ENCODE measurements at regions not wholly inside any gene's neighbourhood (a gene's known extent, or its start where the extent isn't known, plus 50 kb on each side); places are given as distances from the start of the nearest gene placed in this dataset.
A peak's percentile ranks its signal among the peaks of the same experiment; 100 is the strongest.

- no peak for DNase-seq (ENCODE audit: low spot score)
Observed at GRCh38 chr6:21511891-21512550, 81.5 kb upstream of the SOX4 start.

GRCh38 chr6:21514288-21514687 is 79.3 kb upstream of the SOX4 start:
- DNase-seq (ENCODE audit: low spot score), result no peak

DNA sequence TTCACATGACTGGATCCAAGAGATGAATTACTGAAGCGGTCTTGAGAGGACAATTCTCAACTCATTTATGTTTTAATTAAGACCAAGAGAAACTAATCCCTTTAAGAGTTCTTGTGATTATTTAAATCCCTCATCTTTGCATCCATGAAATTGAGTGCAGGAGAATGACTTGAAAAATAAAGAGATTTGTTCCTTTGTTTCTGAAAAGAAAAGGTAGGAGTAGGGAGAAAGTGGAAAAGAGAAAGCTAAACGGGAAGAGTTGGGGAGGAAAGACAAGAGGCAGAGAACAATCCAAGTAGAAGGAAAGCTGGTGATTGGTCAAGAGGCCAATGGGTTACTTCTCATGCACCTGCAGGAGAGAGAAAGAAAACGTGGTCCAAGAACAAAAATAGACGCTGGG is 75.2 kb upstream of the SOX4 start:
- no peak for DNase-seq (ENCODE audit: low spot score)

DNA sequence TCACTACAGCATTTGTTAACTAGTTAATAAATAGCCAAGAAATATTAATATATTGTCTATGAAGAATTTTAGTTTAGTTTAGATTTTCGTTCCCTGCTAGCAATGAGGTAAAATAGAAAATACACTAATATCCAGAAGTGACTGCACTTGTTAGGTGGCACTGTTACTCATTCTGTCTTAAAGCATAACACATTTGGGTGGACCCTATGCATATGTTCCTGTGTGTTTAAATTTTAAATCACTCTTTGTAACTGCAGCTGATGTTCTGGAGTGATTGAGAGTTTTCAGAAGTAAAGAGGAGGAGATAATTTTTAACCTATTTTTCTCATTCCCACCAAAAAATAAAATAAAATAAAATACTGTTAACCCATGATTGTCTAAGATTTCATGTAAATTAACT is 73.9 kb upstream of the SOX4 start:
- DNase-seq (ENCODE audit: low spot score), result no peak

DNA sequence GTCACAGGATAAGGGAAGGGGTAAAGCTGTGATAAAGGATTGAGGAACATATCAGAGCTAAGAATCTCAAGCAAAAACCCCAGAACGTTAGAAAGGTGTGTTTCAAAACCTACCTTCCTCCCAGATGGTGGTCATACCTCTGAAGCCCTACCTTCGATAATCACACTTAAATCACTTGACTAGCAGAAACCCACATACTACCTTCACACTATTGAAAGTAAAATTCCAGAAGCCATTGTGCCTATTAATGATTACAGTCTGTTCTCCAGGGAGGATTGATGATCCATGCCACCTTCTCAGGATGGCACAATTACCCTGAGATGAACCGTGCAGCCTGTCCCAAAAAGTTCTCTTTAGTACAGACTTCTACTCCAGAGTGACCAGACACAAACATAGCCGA is 72.3 kb upstream of the SOX4 start:
- DNase-seq (ENCODE audit: low spot score), result no peak

DNA sequence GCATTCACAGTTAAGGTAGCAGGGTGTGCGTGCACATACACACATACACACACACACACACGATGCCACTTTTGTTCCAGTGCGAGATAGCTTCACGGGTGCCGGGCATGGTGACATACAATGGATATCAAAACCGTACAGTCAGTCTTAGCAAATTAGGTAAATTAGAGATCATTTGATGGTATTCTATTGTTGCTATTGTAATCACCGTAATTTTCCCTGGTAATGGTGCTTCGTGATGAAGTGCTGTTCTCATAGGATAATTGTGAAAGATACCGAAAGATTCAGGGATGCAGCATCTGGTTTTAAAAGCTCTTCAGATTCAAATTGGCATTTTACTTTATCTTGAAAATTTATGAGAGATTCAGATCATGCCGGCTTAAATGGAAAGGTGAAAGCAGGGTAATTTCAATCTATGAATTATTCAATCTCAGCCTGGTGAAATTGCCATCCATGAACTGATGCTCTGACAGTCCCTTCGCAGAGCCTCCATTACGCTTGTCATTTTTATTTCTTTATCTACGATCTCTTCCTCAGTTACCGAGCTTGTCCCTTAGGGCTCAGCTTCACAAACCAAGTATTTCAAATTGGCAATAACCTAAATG is 71.3 kb upstream of the SOX4 start:
- DNase-seq (ENCODE audit: low spot score), result no peak

GRCh38 chr6:21522797-21523456 is 70.6 kb upstream of the SOX4 start:
- no peak for DNase-seq (ENCODE audit: low spot score)

DNA sequence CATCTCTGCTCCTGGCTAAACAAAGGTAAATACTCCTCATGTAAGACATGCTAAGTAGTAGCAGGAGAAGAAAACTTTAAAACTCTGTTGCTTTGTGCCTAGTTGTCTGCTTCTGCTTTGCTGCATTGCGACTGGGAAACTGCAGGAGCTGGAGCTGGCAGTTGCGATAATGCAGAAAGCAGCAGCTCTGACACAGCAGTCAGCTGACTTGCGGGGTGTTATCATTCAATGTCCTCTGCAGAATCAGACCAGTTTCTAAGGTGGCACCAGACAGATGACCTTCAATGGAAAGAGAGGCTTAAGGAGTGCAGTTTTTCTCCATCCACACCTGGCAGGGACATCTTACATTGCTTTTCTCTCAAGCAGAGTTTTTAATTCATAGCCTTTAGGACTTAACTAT is 69.9 kb upstream of the SOX4 start:
- no peak for DNase-seq (ENCODE audit: low spot score)

- no peak for DNase-seq (ENCODE audit: low spot score)
Observed at GRCh38 chr6:21524201-21524600, 69.3 kb upstream of the SOX4 start.

- DNase-seq (ENCODE audit: low spot score), result no peak
Observed at GRCh38 chr6:21526974-21527373, 66.6 kb upstream of the SOX4 start.

- DNase-seq (ENCODE audit: low spot score), result no peak
Observed at GRCh38 chr6:21527731-21528130, 65.8 kb upstream of the SOX4 start.

GRCh38 chr6:21529431-21529830 is 64.1 kb upstream of the SOX4 start:
- no peak for DNase-seq (ENCODE audit: low spot score)

DNA sequence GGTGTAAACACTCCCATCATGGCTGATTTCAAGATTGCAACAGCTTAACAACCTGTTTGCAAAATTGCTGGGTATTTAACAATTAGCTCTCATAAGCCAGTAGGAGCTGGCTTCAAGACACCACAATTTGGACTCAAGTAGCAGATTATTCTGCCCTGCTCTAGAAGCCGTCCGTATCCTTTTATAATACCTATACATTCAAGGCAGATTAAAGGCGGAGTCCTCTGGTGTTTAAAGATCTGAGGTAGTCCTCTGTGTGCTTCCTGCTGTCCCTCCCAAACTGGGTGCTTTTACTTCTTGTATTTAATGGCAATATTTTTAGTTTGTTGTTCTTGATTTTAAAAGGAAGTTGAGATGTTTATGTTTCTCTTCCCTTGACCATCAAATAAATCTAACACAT is 62.2 kb upstream of the SOX4 start:
- no peak for DNase-seq (ENCODE audit: low spot score)

- DNase-seq (ENCODE audit: low spot score), result peak; percentile 75
Observed at GRCh38 chr6:21533678-21534077, 59.9 kb upstream of the SOX4 start.

- no peak for DNase-seq (ENCODE audit: low spot score)
Observed at GRCh38 chr6:21536280-21536766, 57.2 kb upstream of the SOX4 start.

DNA sequence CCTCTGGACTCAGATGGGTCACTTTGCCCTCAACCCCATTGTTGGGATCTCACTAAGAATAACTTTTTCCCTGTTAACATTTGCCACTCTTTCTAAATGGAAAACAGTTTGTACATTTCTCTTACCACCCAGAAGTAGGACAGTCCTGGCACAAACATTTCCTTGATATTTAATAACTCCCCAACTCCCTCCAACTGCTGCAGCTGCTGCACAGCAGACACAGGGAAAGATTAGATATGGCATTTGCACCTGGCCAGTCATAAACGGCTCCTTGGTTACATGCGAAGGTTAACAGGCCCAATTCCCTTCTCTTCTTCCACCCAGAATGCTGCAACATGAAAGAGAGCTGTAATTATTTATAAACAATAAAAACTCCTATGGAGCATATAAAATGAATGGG is 55.9 kb upstream of the SOX4 start:
- no peak for DNase-seq (ENCODE audit: low spot score)

DNA sequence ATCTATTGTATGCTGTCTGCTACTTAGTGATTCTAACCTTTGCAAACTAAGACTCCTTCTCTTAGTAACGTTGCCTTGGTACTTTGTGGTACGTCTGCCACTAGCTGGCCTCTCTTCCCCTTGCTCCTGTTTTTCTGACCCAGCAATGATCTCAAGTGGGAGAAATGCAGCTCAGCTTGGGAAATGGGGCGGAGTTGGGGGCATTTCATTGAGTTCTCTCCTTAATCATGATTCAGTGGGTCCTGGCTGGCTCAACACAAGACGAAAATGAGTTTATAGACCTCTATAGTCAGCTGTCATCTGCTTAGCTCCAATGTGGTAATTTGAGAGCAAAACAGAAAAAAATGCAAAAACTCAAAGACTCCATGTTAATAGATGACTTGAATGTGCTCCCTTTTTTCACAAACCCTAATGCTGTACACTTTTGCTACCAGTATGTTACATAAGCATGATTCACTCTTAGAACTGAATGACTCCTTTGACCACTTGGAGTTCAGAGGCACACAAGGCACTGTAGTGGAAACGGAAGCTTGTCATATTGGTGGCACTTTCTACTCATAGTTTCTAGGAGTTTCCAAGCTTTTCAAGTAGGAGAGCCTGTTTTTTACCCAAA is 55.3 kb upstream of the SOX4 start:
- no peak for DNase-seq (ENCODE audit: low spot score)

DNA sequence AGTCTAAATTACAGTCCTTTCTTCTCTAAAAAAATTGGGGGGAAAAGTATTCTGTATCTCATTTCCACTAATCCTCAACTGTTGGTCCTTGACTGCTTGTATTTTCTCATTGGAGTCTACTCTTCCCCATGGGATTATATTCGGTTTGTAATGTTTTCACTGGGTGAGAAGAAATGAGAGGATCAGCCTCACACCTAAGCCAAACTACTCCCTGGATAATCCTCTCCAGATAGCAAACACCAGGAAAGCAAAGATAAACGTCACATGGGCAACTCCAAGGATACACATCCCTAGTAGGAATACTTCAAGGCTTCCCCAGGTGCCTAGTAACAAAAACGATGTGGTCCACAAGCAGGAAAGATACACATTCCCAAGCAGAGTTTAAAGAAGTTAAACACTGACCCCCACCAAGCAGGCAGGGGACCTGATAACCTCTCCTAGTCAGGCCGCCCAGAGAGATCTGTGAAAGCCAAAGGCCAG is 53.9 kb upstream of the SOX4 start:
- no peak for DNase-seq (ENCODE audit: low spot score)
